ENCODE measurements at regions not wholly inside any gene's neighbourhood (a gene's known extent, or its start where the extent isn't known, plus 50 kb on each side); places are given as distances from the start of the nearest gene placed in this dataset.

DNA sequence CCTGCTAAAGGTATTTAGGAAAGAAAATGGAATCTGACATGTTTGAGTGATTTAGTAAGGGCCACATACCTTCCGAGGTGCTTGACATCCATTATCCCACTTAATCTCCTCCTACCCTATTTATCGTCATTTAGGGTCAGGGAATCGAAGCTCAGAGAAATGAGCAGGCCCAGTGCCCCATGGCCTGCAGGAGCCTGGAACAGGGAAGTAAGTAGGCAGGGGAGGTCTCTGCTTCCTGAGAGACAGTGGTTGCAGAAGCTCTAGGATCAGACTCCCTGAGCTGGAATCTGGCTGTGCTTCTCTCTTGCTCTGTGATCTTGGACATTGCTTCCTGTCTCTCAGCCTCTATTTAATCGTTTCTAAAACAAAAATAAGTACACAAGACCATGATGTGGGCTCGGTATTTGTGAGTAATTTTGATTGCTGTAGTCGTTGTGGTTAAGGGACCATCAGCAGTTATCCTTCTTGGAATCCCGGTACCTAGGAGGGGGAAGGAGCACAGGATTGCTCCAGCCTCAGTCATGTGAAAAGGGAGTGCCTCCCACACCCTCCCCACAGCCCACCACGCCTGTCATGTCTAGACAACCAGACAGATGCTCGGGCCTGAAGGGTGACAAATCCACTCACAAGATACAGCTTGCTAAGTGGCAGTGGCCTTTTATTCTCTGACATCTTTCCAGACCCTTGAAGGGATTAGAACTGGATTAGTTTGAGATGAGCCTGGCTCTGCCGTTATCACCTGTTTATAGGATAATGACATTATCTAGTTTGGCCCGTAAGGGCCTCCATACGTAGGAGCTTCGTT, 169.2 kb upstream of the TSHZ3 start:
- H3K27me3 ChIP-seq (ENCODE audit: control insufficient read depth in 1 of 2, insufficient read depth in 2 of 2, low read length in 2 of 2): no peaks in the 10 kb centered on the region; a peak in 1 of 5 replicates
- H3K4me1 ChIP-seq (ENCODE audit: insufficient read depth, low read length): no peaks in the 10 kb centered on the region
- H3K4me3 ChIP-seq (replicated peaks in 1 of 3; ENCODE audit: insufficient read depth in 1 of 3, low read depth in 2 of 3, low read length in 3 of 3): no peak overlapping the region
- WGBS (ENCODE audit: low lambda C conversion rate): 9% methylated on average over 9 of the region's 13 CpGs
- no peaks in the 10 kb centered on the region for H3K79me2 ChIP-seq (ENCODE audit: insufficient read depth, low read length)
- peaks cover 45% of the 10 kb centered on the region for H3K9me3 ChIP-seq (ENCODE audit: low read length)
- in situ Hi-C loops (cut with HindIII; ENCODE audit: extremely low pct_ligation_motif_present, low pct_unique_long_range_greater_than_20kb): no loop called here
- POLR2A ChIA-PET: no interaction called here
- TF ChIP-seq JUNB (CRISPR knock-in tag; IDR thresholded peaks at IDR 0.05; ENCODE audit: borderline replicate concordance): no peak
- TF ChIP-seq ISX (CRISPR knock-in tag; conservative IDR thresholded peaks at IDR 0.05): no peak
- no peak for TF ChIP-seq PRMT3 (CRISPR knock-in tag; IDR thresholded peaks at IDR 0.05; ENCODE audit: borderline replicate concordance, low read depth)
- TF ChIP-seq CCAR2 (optimal IDR thresholded peaks at IDR 0.05; ENCODE audit: low read depth, low read length): no peak
- TF ChIP-seq RNF2 (conservative IDR thresholded peaks at IDR 0.05; ENCODE audit: low read depth): no peak
- TF ChIP-seq, protein P1, sequence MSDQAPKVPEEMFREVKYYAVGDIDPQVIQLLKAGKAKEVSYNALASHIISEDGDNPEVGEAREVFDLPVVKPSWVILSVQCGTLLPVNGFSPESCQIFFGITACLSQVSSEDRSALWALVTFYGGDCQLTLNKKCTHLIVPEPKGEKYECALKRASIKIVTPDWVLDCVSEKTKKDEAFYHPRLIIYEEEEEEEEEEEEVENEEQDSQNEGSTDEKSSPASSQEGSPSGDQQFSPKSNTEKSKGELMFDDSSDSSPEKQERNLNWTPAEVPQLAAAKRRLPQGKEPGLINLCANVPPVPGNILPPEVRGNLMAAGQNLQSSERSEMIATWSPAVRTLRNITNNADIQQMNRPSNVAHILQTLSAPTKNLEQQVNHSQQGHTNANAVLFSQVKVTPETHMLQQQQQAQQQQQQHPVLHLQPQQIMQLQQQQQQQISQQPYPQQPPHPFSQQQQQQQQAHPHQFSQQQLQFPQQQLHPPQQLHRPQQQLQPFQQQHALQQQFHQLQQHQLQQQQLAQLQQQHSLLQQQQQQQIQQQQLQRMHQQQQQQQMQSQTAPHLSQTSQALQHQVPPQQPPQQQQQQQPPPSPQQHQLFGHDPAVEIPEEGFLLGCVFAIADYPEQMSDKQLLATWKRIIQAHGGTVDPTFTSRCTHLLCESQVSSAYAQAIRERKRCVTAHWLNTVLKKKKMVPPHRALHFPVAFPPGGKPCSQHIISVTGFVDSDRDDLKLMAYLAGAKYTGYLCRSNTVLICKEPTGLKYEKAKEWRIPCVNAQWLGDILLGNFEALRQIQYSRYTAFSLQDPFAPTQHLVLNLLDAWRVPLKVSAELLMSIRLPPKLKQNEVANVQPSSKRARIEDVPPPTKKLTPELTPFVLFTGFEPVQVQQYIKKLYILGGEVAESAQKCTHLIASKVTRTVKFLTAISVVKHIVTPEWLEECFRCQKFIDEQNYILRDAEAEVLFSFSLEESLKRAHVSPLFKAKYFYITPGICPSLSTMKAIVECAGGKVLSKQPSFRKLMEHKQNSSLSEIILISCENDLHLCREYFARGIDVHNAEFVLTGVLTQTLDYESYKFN (CRISPR knock-in tag; conservative IDR thresholded peaks at IDR 0.05): no peak
- no peak for TF ChIP-seq ZFP36 (IDR thresholded peaks at IDR 0.05; ENCODE audit: borderline replicate concordance, low read depth, low read length, partially characterized antibody)
- TF ChIP-seq ATRX (CRISPR knock-in tag; IDR thresholded peaks at IDR 0.05; ENCODE audit: borderline replicate concordance): no peak
- TF ChIP-seq, protein P2, sequence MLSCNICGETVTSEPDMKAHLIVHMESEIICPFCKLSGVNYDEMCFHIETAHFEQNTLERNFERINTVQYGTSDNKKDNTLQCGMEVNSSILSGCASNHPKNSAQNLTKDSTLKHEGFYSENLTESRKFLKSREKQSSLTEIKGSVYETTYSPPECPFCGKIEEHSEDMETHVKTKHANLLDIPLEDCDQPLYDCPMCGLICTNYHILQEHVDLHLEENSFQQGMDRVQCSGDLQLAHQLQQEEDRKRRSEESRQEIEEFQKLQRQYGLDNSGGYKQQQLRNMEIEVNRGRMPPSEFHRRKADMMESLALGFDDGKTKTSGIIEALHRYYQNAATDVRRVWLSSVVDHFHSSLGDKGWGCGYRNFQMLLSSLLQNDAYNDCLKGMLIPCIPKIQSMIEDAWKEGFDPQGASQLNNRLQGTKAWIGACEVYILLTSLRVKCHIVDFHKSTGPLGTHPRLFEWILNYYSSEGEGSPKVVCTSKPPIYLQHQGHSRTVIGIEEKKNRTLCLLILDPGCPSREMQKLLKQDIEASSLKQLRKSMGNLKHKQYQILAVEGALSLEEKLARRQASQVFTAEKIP (CRISPR knock-in tag; IDR thresholded peaks at IDR 0.05; ENCODE audit: borderline replicate concordance): no peak
- no peak for TF ChIP-seq ZNF775 (CRISPR knock-in tag; IDR thresholded peaks at IDR 0.05; ENCODE audit: borderline replicate concordance)
- TF ChIP-seq ADNP (CRISPR knock-in tag; IDR thresholded peaks at IDR 0.05): no peak
- TF ChIP-seq, protein P3, sequence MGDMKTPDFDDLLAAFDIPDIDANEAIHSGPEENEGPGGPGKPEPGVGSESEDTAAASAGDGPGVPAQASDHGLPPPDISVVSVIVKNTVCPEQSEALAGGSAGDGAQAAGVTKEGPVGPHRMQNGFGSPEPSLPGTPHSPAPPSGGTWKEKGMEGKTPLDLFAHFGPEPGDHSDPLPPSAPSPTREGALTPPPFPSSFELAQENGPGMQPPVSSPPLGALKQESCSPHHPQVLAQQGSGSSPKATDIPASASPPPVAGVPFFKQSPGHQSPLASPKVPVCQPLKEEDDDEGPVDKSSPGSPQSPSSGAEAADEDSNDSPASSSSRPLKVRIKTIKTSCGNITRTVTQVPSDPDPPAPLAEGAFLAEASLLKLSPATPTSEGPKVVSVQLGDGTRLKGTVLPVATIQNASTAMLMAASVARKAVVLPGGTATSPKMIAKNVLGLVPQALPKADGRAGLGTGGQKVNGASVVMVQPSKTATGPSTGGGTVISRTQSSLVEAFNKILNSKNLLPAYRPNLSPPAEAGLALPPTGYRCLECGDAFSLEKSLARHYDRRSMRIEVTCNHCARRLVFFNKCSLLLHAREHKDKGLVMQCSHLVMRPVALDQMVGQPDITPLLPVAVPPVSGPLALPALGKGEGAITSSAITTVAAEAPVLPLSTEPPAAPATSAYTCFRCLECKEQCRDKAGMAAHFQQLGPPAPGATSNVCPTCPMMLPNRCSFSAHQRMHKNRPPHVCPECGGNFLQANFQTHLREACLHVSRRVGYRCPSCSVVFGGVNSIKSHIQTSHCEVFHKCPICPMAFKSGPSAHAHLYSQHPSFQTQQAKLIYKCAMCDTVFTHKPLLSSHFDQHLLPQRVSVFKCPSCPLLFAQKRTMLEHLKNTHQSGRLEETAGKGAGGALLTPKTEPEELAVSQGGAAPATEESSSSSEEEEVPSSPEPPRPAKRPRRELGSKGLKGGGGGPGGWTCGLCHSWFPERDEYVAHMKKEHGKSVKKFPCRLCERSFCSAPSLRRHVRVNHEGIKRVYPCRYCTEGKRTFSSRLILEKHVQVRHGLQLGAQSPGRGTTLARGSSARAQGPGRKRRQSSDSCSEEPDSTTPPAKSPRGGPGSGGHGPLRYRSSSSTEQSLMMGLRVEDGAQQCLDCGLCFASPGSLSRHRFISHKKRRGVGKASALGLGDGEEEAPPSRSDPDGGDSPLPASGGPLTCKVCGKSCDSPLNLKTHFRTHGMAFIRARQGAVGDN (CRISPR knock-in tag; IDR thresholded peaks at IDR 0.05): no peak
- TF ChIP-seq NCOA5 (CRISPR knock-in tag; IDR thresholded peaks at IDR 0.05): no peak
- no peak for TF ChIP-seq POGZ (CRISPR knock-in tag; IDR thresholded peaks at IDR 0.05)
- DNase-seq (ENCODE audit: low spot score) (no peak), FAIRE-seq (no peak), ATAC-seq (no peak)
- BruUV-seq (replicated peaks): no TSS peak
- H4K20me1 ChIP-seq (ENCODE audit: insufficient read depth, low read length): no peaks in the 10 kb centered on the region
- no peak overlapping the region for H2AFZ ChIP-seq (ENCODE audit: low read length)
- H3K9ac ChIP-seq (ENCODE audit: insufficient read depth, low read depth, low read length): no peak overlapping the region
- CTCF ChIA-PET (ENCODE audit: low intra/inter-chr PET ratio, low total read pairs): no interaction called here
- no peaks in the 10 kb centered on the region for H3K36me3 ChIP-seq (replicated peaks in 1 of 2; ENCODE audit: control insufficient read depth in 1 of 2, insufficient read depth in 2 of 2, low read length in 2 of 2)
- no peak overlapping the region for H3K27ac ChIP-seq (ENCODE audit: extremely low read length, insufficient read depth, low read length)
- intact Hi-C loops (cut with micrococcal nuclease; ENCODE audit: unreplicated experiment): no loop called here
- no peak overlapping the region for H3K4me2 ChIP-seq (ENCODE audit: low read depth, low read length)

Data from HepG2 (cell line).